HG02943 (cell line): ENCODE measurements at regions not wholly inside any gene's neighbourhood (a gene's known extent, or its start where the extent isn't known, plus 50 kb on each side); places are given as distances from the start of the nearest gene placed in this dataset.
"Not testable (repeated sequence)": the region's sequence is repeated elsewhere in the genome, so short reads cannot be mapped to it uniquely, and the experiment has no call there.

ENCODE experiments used
- ATAC-seq: cut with Tn5 transposase; IDR thresholded peaks from one replicate; pipeline ENCODE4 v1.9.1; 2021; ENCODE audit warnings: mild to moderate bottlenecking, low read depth, moderate library complexity; ENCODE audit not compliant: unreplicated experiment

- ATAC-seq, result no peak
Measured at GRCh38 chr3:178318941-178319816, 217.1 kb upstream of the KCNMB2 start.

GRCh38 chr3:178320456-178321351, 215.5 kb upstream of the KCNMB2 start:
- no peak for ATAC-seq

- ATAC-seq, result no peak
Measured at GRCh38 chr3:178324356-178324755, 211.9 kb upstream of the KCNMB2 start.

GRCh38 chr3:178325330-178325729, 210.9 kb upstream of the KCNMB2 start:
- no peak for ATAC-seq

GRCh38 chr3:178329936-178330335, 206.3 kb upstream of the KCNMB2 start:
- ATAC-seq, result no peak

- ATAC-seq, result no peak
Measured at GRCh38 chr3:178334239-178334638, 202.0 kb upstream of the KCNMB2 start.

- no peak for ATAC-seq
Measured at GRCh38 chr3:178336336-178336735, 199.9 kb upstream of the KCNMB2 start.

GRCh38 chr3:178340506-178340905, 195.7 kb upstream of the KCNMB2 start:
- ATAC-seq, result no peak

- ATAC-seq, result no peak
Measured at GRCh38 chr3:178341636-178342035, 194.6 kb upstream of the KCNMB2 start.

GRCh38 chr3:178342111-178342510, 194.1 kb upstream of the KCNMB2 start:
- ATAC-seq, result no peak

GRCh38 chr3:178343433-178344038, 192.7 kb upstream of the KCNMB2 start:
- no peak for ATAC-seq

GRCh38 chr3:178345944-178346343, 190.3 kb upstream of the KCNMB2 start:
- no peak for ATAC-seq

- not testable (repeated sequence) for ATAC-seq
Measured at GRCh38 chr3:178348561-178349217, 187.5 kb upstream of the KCNMB2 start.

GRCh38 chr3:178349218-178349596, 187.0 kb upstream of the KCNMB2 start:
- not testable (repeated sequence) for ATAC-seq

GRCh38 chr3:178350763-178351162, 185.5 kb upstream of the KCNMB2 start:
- no peak for ATAC-seq

- no peak for ATAC-seq
Measured at GRCh38 chr3:178352326-178353005, 183.8 kb upstream of the KCNMB2 start.

GRCh38 chr3:178353006-178353694, 183.1 kb upstream of the KCNMB2 start:
- no peak for ATAC-seq

GRCh38 chr3:178359728-178360127, 176.5 kb upstream of the KCNMB2 start:
- no peak for ATAC-seq

GRCh38 chr3:178363048-178363447, 173.2 kb upstream of the KCNMB2 start:
- ATAC-seq, result not testable (repeated sequence)
